ENCODE measurements at regions not wholly inside any gene's neighbourhood (a gene's known extent, or its start where the extent isn't known, plus 50 kb on each side); places are given as distances from the start of the nearest gene placed in this dataset.

DNA sequence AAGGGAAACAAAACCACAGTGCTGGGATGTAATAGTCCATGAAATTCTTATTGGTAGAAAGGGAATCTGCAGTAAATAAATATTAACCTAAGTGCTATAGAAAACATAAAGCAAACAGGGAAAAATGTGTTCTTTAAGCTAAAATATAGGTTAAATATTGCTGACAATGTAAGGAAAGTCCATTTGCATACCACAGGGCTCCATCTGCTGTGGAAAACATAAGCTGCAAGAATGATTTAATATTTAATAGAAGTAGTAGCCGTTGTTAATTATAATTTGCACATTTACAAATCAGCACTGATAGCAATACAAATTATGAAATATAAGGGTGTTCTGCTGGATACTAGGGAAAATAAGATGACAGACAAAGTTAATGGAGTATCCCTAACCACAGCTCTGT, 444.9 kb upstream of the PKN2 start:
- Mint-ChIP-seq H3K4me3 (no peak overlapping the region), H3K27ac (ENCODE audit: unreplicated experiment) (no peak overlapping the region), H3K4me1 (no peaks in the 10 kb centered on the region), H3K36me3 (ENCODE audit: low read depth) (no peaks in the 10 kb centered on the region), H3K9me3 (no peaks in the 10 kb centered on the region), H3K27me3 (ENCODE audit: low read depth) (no peaks in the 10 kb centered on the region)
- DNase-seq (ENCODE audit: low read depth, low spot score) = no peak
- TF ChIP-seq, protein P1, sequence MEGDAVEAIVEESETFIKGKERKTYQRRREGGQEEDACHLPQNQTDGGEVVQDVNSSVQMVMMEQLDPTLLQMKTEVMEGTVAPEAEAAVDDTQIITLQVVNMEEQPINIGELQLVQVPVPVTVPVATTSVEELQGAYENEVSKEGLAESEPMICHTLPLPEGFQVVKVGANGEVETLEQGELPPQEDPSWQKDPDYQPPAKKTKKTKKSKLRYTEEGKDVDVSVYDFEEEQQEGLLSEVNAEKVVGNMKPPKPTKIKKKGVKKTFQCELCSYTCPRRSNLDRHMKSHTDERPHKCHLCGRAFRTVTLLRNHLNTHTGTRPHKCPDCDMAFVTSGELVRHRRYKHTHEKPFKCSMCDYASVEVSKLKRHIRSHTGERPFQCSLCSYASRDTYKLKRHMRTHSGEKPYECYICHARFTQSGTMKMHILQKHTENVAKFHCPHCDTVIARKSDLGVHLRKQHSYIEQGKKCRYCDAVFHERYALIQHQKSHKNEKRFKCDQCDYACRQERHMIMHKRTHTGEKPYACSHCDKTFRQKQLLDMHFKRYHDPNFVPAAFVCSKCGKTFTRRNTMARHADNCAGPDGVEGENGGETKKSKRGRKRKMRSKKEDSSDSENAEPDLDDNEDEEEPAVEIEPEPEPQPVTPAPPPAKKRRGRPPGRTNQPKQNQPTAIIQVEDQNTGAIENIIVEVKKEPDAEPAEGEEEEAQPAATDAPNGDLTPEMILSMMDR (conservative IDR thresholded peaks at IDR 0.05) = no peak

DNA sequence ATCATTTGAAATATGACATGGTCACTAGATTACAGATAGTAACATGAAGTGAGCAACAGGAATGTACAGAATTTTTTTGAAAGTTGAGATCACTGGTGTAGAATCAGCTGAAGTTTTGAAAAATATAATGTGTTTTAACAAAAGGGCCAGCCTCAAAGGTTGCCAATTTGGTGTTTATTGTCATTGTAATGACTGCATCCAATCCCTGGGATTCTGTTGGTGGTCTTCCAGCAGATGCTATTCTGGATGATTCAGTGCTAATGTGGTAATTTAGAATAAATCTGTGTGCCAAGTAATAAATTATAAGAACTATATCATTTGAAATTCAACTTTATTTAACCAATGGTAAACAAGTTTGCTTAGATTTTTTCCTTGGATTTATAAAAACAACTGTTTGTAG, 436.4 kb upstream of the PKN2 start:
- no peak for DNase-seq (ENCODE audit: low read depth, low spot score)
- Mint-ChIP-seq H3K9me3 (no peaks in the 10 kb centered on the region), H3K4me1 (no peaks in the 10 kb centered on the region), H3K36me3 (ENCODE audit: low read depth) (no peaks in the 10 kb centered on the region), H3K27me3 (ENCODE audit: low read depth) (no peaks in the 10 kb centered on the region), H3K27ac (ENCODE audit: unreplicated experiment) (no peak overlapping the region), H3K4me3 (no peak overlapping the region)
- TF ChIP-seq, protein P1 (conservative IDR thresholded peaks at IDR 0.05) = no peak

DNA sequence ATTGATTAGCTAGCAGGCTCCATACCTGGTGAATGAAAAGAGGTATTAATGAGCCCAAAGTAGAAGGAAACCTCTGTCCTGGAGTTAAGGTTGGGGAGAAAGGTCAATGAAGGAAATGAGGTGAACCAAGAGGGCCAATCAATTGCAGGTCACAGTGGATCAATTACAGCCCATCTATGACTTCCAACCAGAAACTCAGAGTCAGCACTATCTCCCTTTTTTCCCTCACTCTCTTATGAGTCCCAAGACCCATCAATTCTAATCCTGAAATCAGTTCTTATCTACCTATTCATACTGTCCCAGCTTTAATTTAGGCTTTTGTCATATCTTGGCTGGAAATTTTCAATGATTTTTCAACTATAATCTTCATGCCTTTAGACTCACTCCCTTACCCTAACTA, 433.2 kb upstream of the PKN2 start:
- Mint-ChIP-seq H3K36me3 (ENCODE audit: low read depth) (no peaks in the 10 kb centered on the region), H3K27me3 (ENCODE audit: low read depth) (no peaks in the 10 kb centered on the region), H3K9me3 (no peaks in the 10 kb centered on the region), H3K4me3 (no peak overlapping the region), H3K4me1 (no peaks in the 10 kb centered on the region), H3K27ac (ENCODE audit: unreplicated experiment) (no peak overlapping the region)
- TF ChIP-seq, protein P1 (conservative IDR thresholded peaks at IDR 0.05) = no peak
- no peak for DNase-seq (ENCODE audit: low read depth, low spot score)

DNA sequence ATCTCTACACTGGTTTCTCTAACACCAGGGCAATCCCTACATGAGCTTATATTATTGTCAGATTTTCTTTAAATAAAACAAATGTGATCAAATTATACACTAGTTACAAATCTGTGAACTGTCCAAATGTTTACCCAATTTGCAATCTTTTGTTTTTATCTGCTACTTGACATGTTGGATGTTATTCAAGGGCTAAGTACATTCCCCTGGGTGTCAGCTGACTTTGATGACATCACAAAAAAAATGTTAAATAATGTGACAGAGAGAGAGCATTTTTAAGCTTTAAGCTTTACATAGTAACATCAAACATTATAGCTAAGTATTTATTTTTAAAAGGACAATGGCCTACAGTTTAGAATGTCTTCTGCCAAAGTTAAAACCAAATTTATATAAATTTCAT, 431.3 kb upstream of the PKN2 start:
- Mint-ChIP-seq H3K27ac (ENCODE audit: unreplicated experiment) (no peak overlapping the region), H3K9me3 (no peaks in the 10 kb centered on the region), H3K36me3 (ENCODE audit: low read depth) (no peaks in the 10 kb centered on the region), H3K27me3 (ENCODE audit: low read depth) (no peaks in the 10 kb centered on the region), H3K4me1 (no peaks in the 10 kb centered on the region), H3K4me3 (no peak overlapping the region)
- no peak for DNase-seq (ENCODE audit: low read depth, low spot score)
- TF ChIP-seq, protein P1 (conservative IDR thresholded peaks at IDR 0.05) = no peak

DNA sequence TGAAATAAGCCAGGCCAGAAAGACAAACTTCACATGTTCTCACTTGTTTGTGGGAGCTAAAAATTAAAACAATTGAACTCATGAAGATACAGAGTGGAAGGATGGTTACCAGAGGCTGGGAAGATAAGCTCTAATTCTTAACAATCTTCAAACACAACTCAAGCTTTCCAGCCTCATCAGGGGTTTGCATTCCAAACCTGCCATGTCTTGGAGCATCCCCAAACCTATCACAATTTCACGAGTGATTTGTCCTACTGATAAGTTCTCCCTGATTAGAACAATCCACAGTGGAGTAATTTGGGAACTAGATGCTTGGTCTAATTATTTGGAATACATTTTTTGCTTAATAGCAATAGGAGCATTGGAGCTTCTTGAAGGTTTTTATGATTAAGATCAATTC, 418.5 kb upstream of the PKN2 start:
- H3K4me3 Mint-ChIP-seq = no peak overlapping the region
- H3K9me3 Mint-ChIP-seq = no peaks in the 10 kb centered on the region
- no peaks in the 10 kb centered on the region for H3K36me3 Mint-ChIP-seq (ENCODE audit: low read depth)
- no peaks in the 10 kb centered on the region for H3K4me1 Mint-ChIP-seq
- TF ChIP-seq, protein P1 (conservative IDR thresholded peaks at IDR 0.05) = no peak
- DNase-seq (ENCODE audit: low read depth, low spot score) = no peak
- H3K27me3 Mint-ChIP-seq (ENCODE audit: low read depth) = no peaks in the 10 kb centered on the region
- H3K27ac Mint-ChIP-seq (ENCODE audit: unreplicated experiment) = no peak overlapping the region

DNA sequence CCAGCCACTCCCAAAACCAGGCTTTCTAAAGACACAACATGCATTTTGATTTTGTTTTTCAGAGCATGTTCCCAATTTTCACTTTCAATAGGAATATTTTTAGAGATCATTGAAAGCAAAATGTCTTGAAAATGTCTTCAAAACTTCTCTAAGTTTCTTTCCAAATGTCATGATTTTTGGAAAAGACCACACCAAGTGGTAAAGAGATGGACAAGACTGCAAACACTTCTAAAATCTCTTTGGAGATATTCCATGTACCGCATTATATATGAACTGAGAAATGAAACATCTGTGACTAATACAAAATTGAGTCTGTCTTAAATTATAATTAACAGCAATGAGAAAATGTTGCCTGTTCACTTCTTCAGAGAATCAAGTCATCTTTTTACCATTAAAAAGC, 418.0 kb upstream of the PKN2 start:
- Mint-ChIP-seq H3K27ac (ENCODE audit: unreplicated experiment) (no peak overlapping the region), H3K27me3 (ENCODE audit: low read depth) (no peaks in the 10 kb centered on the region), H3K4me3 (no peak overlapping the region), H3K4me1 (no peaks in the 10 kb centered on the region), H3K9me3 (no peaks in the 10 kb centered on the region), H3K36me3 (ENCODE audit: low read depth) (no peaks in the 10 kb centered on the region)
- TF ChIP-seq, protein P1 (conservative IDR thresholded peaks at IDR 0.05) = no peak
- no peak for DNase-seq (ENCODE audit: low read depth, low spot score)
